ENCODE measurements at regions not wholly inside any gene's neighbourhood (a gene's known extent, or its start where the extent isn't known, plus 50 kb on each side); places are given as distances from the start of the nearest gene placed in this dataset.

DNA sequence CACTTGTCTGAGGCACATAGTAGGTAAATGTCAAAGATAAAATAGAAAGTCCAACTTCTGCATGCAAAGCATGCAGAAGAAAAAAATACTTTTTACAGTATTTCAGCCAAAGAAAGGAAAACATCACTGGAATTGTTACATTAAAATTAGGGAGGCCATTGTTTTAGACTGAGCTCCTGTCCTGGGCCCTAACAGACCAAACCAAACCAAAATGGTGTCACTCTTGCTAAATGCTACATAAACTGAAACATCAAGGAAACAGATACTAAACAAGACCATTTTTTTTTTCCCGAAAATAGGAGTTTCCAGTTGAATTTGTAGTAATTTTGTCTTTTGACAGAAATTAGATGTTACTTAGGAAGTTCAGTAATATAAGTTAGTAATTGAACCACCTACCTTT lies 508.8 kb downstream of the DSC3 start:
- TF ChIP-seq, protein P1, sequence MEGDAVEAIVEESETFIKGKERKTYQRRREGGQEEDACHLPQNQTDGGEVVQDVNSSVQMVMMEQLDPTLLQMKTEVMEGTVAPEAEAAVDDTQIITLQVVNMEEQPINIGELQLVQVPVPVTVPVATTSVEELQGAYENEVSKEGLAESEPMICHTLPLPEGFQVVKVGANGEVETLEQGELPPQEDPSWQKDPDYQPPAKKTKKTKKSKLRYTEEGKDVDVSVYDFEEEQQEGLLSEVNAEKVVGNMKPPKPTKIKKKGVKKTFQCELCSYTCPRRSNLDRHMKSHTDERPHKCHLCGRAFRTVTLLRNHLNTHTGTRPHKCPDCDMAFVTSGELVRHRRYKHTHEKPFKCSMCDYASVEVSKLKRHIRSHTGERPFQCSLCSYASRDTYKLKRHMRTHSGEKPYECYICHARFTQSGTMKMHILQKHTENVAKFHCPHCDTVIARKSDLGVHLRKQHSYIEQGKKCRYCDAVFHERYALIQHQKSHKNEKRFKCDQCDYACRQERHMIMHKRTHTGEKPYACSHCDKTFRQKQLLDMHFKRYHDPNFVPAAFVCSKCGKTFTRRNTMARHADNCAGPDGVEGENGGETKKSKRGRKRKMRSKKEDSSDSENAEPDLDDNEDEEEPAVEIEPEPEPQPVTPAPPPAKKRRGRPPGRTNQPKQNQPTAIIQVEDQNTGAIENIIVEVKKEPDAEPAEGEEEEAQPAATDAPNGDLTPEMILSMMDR (conservative IDR thresholded peaks at IDR 0.05) = no peak
- TF ChIP-seq ZFX (IDR thresholded peaks at IDR 0.05) = no peak
